Smooth muscle cell (in vitro differentiated cells): ENCODE measurements at regions not wholly inside any gene's neighbourhood (a gene's known extent, or its start where the extent isn't known, plus 50 kb on each side); places are given as distances from the start of the nearest gene placed in this dataset.

Experiments
- DNase-seq: peaks from one replicate; lab custom pipeline; 2025; ENCODE audit not compliant: unreplicated experiment; lab: John Stamatoyannopoulos, UW
- H2AFZ ChIP-seq: fragments of 200-600 bp; sonication (generic); 2 replicates; pipeline ENCODE4 v1.6.0; 2016; ENCODE audit warnings: antibody characterized with exemption, low read depth, mild to moderate bottlenecking
- H3F3A ChIP-seq: fragments of 200-600 bp; sonication (generic); 2 replicates; pipeline ENCODE4 v1.6.0; 2017; ENCODE audit warnings: antibody characterized with exemption, low read depth
- H3K27ac ChIP-seq: fragments of 200-600 bp; sonication (generic); 2 replicates; pipeline ENCODE4 v1.5.1; 2016; ENCODE audit warnings: low read depth, mild to moderate bottlenecking
- H3K27me3 ChIP-seq: fragments of 200-600 bp; sonication (generic); 2 replicates; pipeline ENCODE4 v1.6.1; 2016; ENCODE audit warnings: low read depth, mild to moderate bottlenecking
- H3K36me3 ChIP-seq: fragments of 200-600 bp; sonication (generic); 2 replicates; pipeline ENCODE4 v1.5.1; 2016; ENCODE audit warnings: low read depth
- H3K4me1 ChIP-seq: fragments of 200-600 bp; sonication (generic); 2 replicates; pipeline ENCODE4 v1.5.1; 2016; ENCODE audit warnings: low read depth
- H3K4me2 ChIP-seq: fragments of 200-600 bp; sonication (generic); 2 replicates; pipeline ENCODE4 v1.6.0; 2016; ENCODE audit warnings: mild to moderate bottlenecking
- H3K4me3 ChIP-seq: fragments of 200-600 bp; sonication (generic); 2 replicates; pipeline ENCODE4 v1.5.1; 2016; ENCODE audit warnings: mild to moderate bottlenecking
- H3K79me2 ChIP-seq: fragments of 200-600 bp; sonication (generic); 2 replicates; pipeline ENCODE4 v1.6.0; 2016; ENCODE audit warnings: low read depth, mild to moderate bottlenecking
- H3K9ac ChIP-seq: fragments of 200-600 bp; sonication (generic); 2 replicates; pipeline ENCODE4 v1.6.0; 2016; ENCODE audit warnings: low read depth
- H3K9me3 ChIP-seq: fragments of 200-600 bp; sonication (generic); replicated peaks from 2 replicates; pipeline ENCODE4 v1.5.1; 2016; ENCODE audit warnings: low read depth
- H4K20me1 ChIP-seq: fragments of 200-600 bp; sonication (generic); 2 replicates; pipeline ENCODE4 v1.6.0; 2016; ENCODE audit warnings: low read depth
- WGBS: methylation state at CpG from one replicate; pipeline ENCODE4 v1.1.7; 2016; ENCODE audit warnings: low lambda C conversion rate; 5-methylcytosine and 5-hydroxymethylcytosine counted together
- TF ChIP-seq, protein P1 (sequence below): fragments of 200-600 bp; sonication (generic); IDR thresholded peaks from 2 replicates; pipeline ENCODE4 v1.5.1; 2017; ENCODE audit warnings: borderline replicate concordance, mild to moderate bottlenecking, antibody characterized with exemption; ENCODE audit not compliant: insufficient read depth, poor library complexity, severe bottlenecking

DNA sequence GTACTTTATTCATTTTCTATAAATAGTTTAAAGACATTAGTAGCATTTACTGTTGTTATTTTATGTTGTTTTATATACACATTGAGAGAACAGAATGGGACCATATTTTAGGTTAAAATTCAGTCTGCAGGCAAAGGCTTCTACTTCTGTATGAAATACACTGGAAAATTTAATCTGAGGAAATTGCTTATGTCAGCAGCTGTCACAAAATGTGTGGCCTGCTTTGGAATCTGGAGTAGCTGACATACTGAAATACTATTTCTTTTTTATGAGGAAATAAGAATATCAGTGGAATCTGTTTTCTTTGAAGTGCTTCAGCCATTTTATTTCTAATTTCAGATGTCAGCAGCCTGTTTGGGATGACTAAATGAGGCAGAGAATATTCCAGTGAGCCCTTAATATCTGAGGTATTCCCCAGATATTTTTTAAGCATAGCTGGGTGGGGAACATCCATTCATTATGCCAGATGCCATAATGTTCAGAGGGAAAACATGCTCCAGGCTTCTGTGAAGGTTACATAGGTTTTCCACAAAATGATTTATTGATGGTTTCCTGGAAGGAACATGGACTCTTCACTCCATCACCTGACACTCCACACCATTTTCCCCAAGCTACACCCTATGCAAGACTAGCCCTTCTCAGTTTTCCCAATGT lies 267.1 kb downstream of the ARL4A start:
- Histone ChIP-seq H2AFZ (no peak overlapping the region), H3K36me3 (no peaks in the 10 kb centered on the region), H3K79me2 (no peaks in the 10 kb centered on the region), H3K4me3 (no peak overlapping the region), H3K9ac (no peak overlapping the region), H3K9me3 (no peaks in the 10 kb centered on the region), H3K27ac (no peak overlapping the region), H3K4me2 (no peak overlapping the region), H4K20me1 (no peaks in the 10 kb centered on the region), H3F3A (no peaks in the 10 kb centered on the region), H3K4me1 (no peaks in the 10 kb centered on the region), H3K27me3 (no peaks in the 10 kb centered on the region)
- TF ChIP-seq, protein P1, sequence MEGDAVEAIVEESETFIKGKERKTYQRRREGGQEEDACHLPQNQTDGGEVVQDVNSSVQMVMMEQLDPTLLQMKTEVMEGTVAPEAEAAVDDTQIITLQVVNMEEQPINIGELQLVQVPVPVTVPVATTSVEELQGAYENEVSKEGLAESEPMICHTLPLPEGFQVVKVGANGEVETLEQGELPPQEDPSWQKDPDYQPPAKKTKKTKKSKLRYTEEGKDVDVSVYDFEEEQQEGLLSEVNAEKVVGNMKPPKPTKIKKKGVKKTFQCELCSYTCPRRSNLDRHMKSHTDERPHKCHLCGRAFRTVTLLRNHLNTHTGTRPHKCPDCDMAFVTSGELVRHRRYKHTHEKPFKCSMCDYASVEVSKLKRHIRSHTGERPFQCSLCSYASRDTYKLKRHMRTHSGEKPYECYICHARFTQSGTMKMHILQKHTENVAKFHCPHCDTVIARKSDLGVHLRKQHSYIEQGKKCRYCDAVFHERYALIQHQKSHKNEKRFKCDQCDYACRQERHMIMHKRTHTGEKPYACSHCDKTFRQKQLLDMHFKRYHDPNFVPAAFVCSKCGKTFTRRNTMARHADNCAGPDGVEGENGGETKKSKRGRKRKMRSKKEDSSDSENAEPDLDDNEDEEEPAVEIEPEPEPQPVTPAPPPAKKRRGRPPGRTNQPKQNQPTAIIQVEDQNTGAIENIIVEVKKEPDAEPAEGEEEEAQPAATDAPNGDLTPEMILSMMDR, result no peak
- no peak for DNase-seq

DNA sequence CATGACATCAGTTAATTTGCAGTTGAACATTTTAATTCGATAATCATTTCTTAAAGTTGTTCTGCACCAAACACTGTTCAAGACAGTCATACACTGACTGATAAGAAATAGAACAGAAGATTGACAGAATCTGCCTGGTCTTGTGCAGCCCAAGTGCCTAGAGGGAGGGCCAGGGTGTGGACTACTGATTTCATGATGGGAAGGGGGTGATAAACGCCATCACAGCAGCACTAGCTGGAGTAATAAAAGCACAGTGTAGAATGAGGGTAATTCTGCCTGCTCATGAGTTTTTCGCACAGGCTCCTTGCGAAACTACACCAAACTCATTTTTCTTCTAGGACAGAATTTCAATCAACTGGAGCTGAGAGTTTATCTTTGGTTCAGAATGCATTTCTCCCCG lies 270.1 kb downstream of the ARL4A start:
- TF ChIP-seq, protein P1, result no peak
- Histone ChIP-seq H3K27me3 (no peaks in the 10 kb centered on the region), H3K79me2 (no peaks in the 10 kb centered on the region), H3K27ac (no peak overlapping the region), H3K4me3 (no peak overlapping the region), H3K4me2 (no peak overlapping the region), H3K9me3 (no peaks in the 10 kb centered on the region), H3F3A (no peaks in the 10 kb centered on the region), H4K20me1 (no peaks in the 10 kb centered on the region), H3K36me3 (no peaks in the 10 kb centered on the region), H3K9ac (no peak overlapping the region), H3K4me1 (peaks cover 9% of the 10 kb centered on the region), H2AFZ (no peak overlapping the region)
- WGBS, result 88% methylated on average over 5 of the region's 5 CpGs
- DNase-seq, result no peak

DNA sequence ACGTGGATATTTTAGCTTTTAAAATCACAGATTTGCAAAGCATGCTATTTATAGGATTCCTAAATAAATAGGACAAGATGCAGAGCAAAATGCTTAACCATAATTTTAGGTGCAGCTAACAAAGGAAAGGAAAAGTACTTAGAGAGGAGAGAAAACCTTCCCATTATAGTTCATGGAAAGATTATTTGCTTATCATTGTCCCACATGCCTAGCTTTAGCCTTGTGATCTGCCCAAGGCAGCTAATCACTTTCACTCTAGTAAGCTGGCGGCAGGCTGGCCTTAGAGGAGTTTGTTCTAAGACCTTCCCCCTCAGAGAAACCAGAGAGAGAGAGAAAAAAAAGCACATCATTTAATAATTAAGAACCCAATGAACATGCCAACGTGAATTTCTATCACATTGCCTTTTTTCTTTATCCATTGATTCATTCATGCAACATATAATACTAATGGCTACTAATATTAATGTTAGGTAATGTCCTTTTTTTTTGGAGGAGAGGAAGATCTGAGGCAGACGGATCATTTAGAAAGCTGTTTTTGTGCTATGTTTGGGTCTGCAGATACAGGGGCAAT lies 274.6 kb downstream of the ARL4A start:
- H4K20me1 ChIP-seq, result no peaks in the 10 kb centered on the region
- TF ChIP-seq, protein P1, result no peak
- H3K36me3 ChIP-seq, result no peaks in the 10 kb centered on the region
- no peak overlapping the region for H3K9ac ChIP-seq
- H3F3A ChIP-seq, result no peaks in the 10 kb centered on the region
- peak overlapping the region; percentile 64 for H3K4me2 ChIP-seq
- H3K79me2 ChIP-seq, result no peaks in the 10 kb centered on the region
- no peak overlapping the region for H3K4me3 ChIP-seq
- no peaks in the 10 kb centered on the region for H3K27me3 ChIP-seq
- WGBS, result 52% methylated on average over 4 of the region's 4 CpGs
- no peak overlapping the region for H3K27ac ChIP-seq
- H3K4me1 ChIP-seq, result peaks cover 9% of the 10 kb centered on the region
- H3K9me3 ChIP-seq, result no peaks in the 10 kb centered on the region
- no peak for DNase-seq
- H2AFZ ChIP-seq, result peak overlapping the region; percentile 76

DNA sequence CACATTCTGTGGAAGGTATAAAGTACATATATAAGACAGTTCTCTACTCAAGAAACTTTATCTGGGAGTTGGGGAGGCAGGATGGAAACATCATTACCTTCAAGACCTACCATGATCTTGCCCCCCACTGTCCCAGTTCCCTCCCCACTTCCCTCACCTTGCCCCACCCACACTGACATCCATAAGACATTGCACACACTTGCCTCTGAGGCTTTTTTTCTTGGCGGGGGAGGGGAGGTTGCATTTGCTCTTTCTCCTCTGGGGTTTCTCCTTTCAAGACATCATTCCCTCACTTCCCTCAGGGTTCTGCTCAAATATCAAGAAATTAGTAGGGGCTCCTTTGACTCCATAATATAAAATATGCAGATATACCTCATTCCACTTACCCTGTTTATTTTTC lies 276.0 kb downstream of the ARL4A start:
- Histone ChIP-seq H3F3A (no peaks in the 10 kb centered on the region), H3K36me3 (no peaks in the 10 kb centered on the region), H3K27ac (no peak overlapping the region), H3K9me3 (no peaks in the 10 kb centered on the region), H3K9ac (no peak overlapping the region), H2AFZ (no peak overlapping the region), H3K4me3 (no peak overlapping the region), H3K4me2 (no peak overlapping the region), H3K79me2 (no peaks in the 10 kb centered on the region), H4K20me1 (no peaks in the 10 kb centered on the region), H3K4me1 (peaks cover 9% of the 10 kb centered on the region), H3K27me3 (no peaks in the 10 kb centered on the region)
- TF ChIP-seq, protein P1, result no peak
- WGBS, result 67% methylated on average over 1 of the region's 1 CpG
- no peak for DNase-seq
